LNCaP clone FGC (cell line): ENCODE measurements at regions not wholly inside any gene's neighbourhood (a gene's known extent, or its start where the extent isn't known, plus 50 kb on each side); places are given as distances from the start of the nearest gene placed in this dataset.
"Not testable (repeated sequence)": the region's sequence is repeated elsewhere in the genome, so short reads cannot be mapped to it uniquely, and the experiment has no call there.

Experiments
- DNase-seq: peaks from one replicate; pipeline ENCODE4 v3.0.0-alpha.2; 2011; ENCODE audit warnings: low read depth
- H3K4me3 ChIP-seq: 2 replicates; pipeline ENCODE4 v1.5.1; 2011; ENCODE audit warnings: mild to moderate bottlenecking, low read depth, low read length, control low read depth
- TF ChIP-seq, protein P1 (sequence below): IDR thresholded peaks from 2 replicates; pipeline ENCODE4 v1.5.1; 2012; ENCODE audit warnings: mild to moderate bottlenecking; ENCODE audit not compliant: control insufficient read depth, insufficient read depth; ENCODE audit errors: extremely low read depth

DNA sequence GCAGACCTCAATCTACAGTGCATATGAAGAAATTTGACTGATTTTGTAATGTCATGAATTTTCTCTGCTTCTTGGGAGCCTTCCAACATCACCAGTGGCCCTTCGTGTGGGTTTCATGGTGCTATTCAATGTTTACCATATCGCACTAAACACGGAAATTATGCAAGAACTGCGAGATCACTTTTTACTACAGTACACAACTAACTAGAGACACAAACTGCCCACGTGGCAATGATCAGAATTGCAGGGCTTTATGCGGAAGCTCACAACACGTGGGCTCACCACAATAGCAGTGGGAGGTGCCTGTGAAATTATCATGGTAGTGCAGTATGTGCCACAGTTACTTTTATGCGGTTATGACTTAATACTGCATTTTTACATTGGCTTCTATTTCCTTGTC, 449.7 kb upstream of the KLF6 start:
- no peak for DNase-seq
- TF ChIP-seq, protein P1, sequence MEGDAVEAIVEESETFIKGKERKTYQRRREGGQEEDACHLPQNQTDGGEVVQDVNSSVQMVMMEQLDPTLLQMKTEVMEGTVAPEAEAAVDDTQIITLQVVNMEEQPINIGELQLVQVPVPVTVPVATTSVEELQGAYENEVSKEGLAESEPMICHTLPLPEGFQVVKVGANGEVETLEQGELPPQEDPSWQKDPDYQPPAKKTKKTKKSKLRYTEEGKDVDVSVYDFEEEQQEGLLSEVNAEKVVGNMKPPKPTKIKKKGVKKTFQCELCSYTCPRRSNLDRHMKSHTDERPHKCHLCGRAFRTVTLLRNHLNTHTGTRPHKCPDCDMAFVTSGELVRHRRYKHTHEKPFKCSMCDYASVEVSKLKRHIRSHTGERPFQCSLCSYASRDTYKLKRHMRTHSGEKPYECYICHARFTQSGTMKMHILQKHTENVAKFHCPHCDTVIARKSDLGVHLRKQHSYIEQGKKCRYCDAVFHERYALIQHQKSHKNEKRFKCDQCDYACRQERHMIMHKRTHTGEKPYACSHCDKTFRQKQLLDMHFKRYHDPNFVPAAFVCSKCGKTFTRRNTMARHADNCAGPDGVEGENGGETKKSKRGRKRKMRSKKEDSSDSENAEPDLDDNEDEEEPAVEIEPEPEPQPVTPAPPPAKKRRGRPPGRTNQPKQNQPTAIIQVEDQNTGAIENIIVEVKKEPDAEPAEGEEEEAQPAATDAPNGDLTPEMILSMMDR = no peak
- no peak overlapping the region for H3K4me3 ChIP-seq

DNA sequence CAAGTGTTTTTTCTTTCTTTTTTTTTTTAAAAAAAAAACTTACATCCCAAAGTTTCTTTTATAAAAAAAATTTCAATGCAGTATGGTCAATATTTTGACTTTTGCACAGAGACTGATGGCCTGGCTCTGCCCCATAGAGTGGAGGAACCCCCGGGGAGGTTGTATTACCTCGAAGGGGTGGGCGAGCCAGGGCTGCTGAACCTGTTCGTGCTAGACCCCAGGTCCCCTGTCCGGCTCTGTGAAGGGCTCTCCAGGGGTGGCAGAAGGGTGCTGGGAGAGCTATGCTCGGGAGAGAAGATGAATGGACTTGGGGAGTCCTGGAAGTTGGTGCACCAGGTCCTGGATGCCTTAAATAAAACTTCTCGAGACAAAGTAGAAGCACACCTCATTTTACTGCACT, 446.4 kb upstream of the KLF6 start:
- no peak for DNase-seq
- TF ChIP-seq, protein P1 = no peak
- H3K4me3 ChIP-seq = no peak overlapping the region

DNA sequence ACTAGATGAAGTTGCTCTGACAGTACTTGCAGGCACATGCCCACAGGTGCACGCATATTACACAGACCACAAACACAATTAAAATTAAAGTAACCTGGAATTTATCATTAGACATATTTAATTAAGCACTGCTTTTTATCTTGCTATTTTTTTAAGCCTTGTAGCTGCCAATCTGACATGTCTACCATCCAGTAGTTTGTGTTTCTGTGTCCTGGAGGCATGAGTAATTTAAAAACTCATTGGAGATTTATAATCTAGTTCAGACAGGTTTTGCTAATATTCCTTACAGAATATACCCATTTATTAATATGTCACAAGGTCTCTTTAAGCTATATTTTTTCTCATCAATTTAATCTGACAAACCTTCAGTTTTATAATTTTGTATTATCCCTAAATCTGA, 445.0 kb upstream of the KLF6 start:
- H3K4me3 ChIP-seq = no peak overlapping the region
- no peak for DNase-seq
- TF ChIP-seq, protein P1 = no peak

DNA sequence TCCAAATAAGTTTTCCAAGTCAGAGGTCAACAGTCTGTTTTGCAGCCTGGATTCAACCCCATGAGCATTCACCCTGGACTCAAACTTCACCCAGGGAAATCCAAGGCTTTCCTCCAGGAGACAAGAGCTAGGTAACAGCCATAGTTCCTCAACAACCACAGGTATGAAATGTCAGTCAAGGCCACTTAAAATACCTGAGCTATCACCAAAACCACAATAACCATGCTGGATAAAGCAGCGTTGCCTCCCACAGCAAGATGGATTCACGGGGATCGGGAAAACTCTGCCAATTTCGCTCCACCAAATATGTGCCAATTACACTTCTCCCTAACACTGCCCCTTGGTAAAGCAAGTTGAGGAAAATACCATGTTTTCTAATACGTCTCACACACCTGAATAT, 444.1 kb upstream of the KLF6 start:
- TF ChIP-seq, protein P1 = no peak
- H3K4me3 ChIP-seq = no peak overlapping the region
- no peak for DNase-seq

DNA sequence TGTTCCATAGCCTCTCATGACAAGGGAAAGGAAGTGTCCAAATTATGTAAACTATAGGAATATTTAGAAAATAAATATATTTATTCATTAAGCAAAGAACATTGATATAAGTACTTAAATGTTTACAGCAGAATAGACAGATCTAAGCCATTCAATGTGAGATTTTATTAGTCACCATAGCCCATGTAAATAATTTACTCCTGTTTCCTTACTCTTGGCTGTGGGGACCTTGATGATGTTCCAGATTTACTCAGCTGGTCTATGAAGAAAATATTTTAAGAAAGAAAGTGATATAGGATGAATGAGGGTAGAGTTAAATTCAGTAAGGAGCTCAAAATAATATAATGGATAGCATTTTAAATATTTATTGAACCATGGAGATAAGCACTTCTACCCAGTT, 442.6 kb upstream of the KLF6 start:
- no peak for DNase-seq
- H3K4me3 ChIP-seq = no peak overlapping the region
- TF ChIP-seq, protein P1 = no peak

DNA sequence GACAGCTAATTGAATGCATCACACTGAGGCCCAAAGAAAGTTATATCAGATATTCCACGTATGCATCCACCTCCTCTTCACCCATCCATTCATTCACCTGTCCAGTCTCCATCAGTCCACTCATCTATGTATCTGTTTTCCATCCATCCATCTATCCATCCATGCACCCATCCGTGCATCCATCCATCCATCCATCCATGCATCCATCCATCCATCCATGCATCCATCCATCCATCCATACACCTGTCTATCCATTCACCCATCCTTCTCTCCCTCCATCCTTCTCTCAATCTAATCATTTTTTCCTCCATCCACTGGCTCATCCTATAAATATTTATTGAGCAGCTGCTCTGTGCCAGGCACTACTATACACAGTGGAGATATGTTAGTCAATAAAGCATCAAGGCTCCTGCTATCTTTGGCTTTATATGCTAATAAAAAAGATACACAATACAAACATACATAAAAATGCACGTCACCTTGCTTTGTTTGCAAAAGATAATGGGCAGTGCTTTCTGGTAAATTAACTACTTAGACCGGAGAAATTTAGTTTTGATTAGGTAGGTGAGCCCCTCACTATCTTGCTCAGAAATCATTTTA, 442.0 kb upstream of the KLF6 start:
- no peak overlapping the region for H3K4me3 ChIP-seq
- DNase-seq = peak; percentile 73
- TF ChIP-seq, protein P1 = no peak

DNA sequence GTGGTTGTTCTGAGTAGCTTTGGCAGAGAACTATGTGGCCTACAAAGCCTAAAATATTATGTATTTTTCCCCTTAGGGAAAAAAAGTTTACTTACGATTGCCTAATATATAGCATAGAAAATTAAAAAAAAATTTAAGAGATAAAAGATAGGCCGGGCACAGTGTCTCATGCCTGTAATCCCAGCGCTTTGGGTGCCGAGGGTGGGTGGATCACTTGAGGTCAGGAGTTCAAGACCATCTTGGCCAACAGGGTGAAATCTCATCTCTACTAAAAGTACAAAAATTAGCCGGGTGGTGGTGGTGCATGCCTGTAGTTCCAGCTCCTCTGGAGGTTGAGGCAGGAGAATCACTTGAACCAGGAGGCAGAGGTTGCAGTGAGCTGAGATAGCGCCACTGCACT, 439.2 kb upstream of the KLF6 start:
- TF ChIP-seq, protein P1 = no peak
- no peak overlapping the region for H3K4me3 ChIP-seq
- no peak for DNase-seq

DNA sequence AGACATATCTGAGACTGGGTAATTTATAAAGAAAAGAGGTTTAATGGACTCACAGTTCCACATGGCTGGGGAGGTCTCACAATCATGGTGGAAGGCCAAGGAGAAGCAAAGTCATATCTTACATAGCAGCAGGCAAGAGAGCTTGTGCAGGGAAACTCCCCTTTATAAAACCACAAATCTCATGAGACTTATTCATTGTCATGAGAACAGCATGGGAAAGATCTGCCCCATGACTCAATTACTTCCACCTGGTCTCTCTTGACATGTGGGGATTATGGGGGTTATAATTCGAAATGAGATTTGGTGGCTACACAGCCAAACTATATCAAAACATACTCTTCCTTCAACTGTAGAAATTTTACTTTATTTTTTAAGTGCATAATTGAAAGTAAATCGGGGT, 436.3 kb upstream of the KLF6 start:
- DNase-seq, H3K4me3 ChIP-seq: not testable (repeated sequence)
